Medulla oblongata (tissue), 1 donor: ENCODE measurements at regions not wholly inside any gene's neighbourhood (a gene's known extent, or its start where the extent isn't known, plus 50 kb on each side); places are given as distances from the start of the nearest gene placed in this dataset.
"Not testable (repeated sequence)": the region's sequence is repeated elsewhere in the genome, so short reads cannot be mapped to it uniquely, and the experiment has no call there.

Experiments
- DNase-seq: peaks from one replicate; pipeline ENCODE4 v3.0.0-alpha.2; 2015; ENCODE audit errors: extremely low spot score

DNA sequence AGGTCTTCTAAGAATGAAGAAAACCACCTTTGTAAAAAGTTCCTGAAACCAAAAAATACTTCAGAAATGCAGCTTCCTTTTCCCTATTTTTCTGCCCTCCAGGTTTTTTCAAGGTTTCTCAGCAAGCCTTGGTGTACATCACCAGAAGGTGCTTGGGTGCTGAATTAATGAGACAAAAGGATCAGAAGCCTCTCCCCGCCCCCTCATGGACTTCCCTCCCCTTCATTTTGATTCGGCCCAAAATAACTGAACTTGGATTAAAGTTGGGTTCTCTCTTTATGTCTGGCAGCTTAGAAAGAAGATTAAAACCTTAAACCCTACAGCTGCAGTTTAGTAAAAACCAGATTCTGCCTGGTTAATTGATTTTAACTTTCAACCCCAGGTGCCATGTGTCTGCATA lies 121.7 kb upstream of the ERCC4 start:
- DNase-seq = no peak

GRCh38 chr16:13803974-13804373 lies 116.0 kb upstream of the ERCC4 start:
- DNase-seq = no peak

GRCh38 chr16:13805951-13806350 lies 114.0 kb upstream of the ERCC4 start:
- DNase-seq = no peak

DNA sequence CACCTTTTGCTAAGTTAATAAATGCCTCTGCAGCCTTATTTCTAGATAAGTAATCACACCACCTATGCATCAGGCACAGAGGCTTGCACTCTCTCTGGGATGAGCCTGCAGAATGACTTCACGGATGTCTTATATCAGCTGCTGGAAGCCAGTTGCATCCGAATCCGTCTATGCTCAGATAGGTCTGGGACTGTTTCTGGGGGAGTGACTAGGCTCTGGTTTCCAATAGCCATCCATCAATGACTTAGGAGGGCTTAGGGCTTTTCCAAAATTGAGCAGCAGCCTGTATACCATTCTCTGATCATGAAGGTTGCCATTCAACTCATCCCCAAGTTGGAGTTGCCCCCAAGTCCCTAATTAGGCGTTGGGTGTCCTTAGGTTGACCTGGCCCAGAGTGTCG lies 113.3 kb upstream of the ERCC4 start:
- no peak for DNase-seq

DNA sequence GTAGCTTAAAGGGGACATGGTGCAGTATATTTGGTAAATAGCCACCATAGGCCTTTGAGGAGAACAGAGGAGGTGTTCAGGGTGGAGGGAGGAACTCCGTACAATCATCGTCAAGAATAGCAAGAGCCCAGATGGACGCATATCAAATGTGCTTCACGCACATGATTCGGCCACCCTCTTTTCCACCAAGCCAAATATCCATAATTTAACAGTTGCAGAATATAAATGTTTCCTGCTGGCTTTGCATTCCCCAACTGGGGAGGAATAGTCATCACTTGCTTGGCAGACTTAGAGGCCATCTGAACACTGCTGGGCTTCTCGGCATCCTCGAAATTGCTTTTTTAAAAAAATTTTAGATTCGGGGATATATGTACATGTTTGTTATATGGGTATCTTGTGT lies 111.9 kb upstream of the ERCC4 start:
- DNase-seq = no peak

DNA sequence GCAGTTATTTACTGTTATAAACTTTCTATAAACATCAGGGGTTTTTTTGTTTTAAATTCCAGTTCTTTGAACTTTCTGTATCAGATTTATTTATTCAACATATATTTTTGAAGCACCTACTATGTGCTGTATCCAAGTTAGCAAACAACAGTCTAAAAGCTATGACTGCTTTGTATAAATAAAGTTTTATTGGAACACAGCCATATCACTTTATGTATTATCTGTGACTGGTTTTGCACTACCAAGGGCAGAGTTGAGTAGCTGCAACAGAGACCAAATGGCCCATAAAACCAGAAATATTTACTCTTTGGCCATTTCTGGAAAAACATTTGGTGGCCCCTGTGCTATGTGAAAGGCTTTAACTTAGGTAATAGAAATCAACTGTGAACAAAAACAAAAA lies 110.2 kb upstream of the ERCC4 start:
- DNase-seq = no peak

- no peak for DNase-seq
These were observed 108.1 kb upstream of the ERCC4 start for GRCh38 chr16:13811834-13812233.

- no peak for DNase-seq
These were observed 103.3 kb upstream of the ERCC4 start for GRCh38 chr16:13816701-13817100.

DNA sequence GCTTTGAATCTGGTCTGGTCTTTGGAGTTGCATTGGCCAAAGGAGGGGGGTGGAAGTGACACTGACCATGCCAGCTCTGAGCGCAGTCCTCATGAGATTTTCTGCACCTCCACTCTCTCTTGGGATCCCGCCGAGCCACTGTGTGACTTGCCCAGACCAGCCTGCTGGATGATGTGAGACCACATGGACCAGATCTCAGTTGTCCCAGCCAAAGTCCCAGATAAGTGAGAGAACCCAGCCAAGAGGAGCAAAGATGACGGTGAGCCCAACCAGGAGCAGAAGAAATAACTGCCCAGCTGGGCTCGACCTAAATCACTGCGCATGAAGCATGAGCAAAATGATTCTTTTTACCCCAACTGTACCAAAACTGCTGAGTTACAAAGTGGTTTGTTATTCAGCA lies 96.5 kb upstream of the ERCC4 start:
- DNase-seq = no peak

- peak; percentile 3 for DNase-seq
These were observed 90.2 kb upstream of the ERCC4 start for GRCh38 chr16:13829697-13830299.

DNA sequence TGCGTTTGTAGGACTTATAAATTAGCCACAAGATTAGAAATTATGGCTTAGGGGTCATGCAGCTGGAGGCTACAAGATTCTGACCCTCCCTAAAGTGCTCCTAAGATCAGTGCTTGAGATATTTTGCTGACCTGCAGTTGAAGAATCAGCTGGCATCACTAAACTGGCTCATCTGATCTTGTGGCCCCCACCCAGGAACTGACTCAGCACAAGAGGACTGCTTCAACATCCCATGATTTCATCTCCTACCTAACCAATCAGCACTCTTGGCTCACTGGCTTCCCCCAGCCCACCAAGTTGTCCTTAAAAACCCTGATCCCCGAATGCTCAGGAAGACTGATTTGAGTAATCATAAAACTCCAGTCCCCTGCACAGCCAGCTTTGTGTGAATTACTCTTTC lies 86.4 kb upstream of the ERCC4 start:
- DNase-seq = no peak

DNA sequence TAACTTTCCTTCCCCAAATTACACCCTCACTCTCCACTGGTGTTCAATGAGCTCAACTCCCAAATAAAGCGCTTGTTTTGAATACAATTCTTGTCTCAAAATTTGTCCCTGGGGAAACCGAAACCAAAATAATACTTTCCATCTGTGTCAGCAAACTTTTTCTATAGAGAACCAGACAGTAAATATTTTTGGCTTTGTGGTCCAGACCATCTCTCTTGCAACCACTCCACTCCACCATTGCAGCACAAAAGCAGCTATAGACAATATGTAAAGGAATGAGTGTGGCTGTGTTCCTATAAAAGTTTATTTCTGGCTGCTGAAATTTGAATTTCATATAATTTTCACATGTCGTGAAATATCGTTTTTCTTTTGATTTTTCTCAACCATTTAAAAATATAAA lies 84.6 kb upstream of the ERCC4 start:
- no peak for DNase-seq

DNA sequence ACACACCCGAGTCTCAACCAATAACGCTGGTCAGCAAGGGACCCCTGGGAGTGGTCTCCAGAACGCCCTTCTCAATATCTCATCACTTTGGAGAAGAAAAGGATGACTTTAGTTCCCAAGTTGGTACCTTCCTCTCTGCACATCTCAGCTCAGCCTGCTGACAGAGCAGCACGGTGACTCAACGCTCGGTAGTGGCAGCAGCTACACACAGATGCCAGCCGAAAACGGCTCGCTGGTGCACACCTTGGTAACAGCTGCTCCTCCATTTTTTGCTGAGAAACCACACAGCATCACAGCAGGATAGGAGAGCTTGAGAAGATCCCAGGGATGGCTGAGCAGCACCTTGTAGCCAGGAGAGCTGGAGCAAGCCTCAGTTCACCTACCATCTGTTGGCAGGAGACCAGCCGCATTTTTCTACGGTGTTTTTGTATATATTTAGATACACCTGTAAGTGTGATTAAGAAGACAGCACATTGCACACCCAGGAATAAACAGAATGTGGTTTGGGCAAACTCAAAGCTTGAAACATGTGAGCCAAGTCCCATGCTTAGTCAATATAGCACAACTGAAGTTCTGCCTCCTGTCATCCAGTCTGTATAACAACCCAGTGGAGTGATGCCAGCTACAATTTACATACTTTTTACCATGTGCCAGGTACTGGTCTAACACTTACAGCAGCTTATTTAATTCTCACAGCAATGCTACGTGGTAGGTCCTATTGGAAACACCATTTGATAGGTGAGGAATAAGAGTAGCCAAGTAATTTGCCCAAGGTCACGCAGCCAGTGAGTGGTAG lies 83.8 kb upstream of the ERCC4 start:
- DNase-seq = no peak

GRCh38 chr16:13838401-13839190 lies 81.4 kb upstream of the ERCC4 start:
- no peak for DNase-seq

DNA sequence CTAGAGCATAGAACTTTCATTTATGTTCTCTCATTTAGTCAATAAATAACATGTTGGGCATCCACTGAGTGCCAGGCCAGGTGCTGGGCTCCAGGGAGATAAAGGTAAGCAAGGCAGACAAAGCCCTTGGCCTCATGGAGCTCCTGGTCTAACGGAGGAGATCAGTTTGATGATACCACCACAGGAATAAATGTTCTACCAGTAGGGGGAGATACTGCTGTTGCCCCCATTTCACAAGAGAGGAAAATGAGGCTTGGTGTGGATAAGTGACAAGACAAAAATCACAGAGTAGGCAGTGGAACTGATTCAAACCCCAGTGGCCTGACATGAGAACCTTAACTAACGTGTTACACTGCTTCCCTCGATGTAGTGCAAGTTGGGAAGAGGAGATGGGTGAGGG lies 80.4 kb upstream of the ERCC4 start:
- no peak for DNase-seq

- DNase-seq = no peak
These were observed 74.7 kb upstream of the ERCC4 start for GRCh38 chr16:13845232-13845631.

- DNase-seq = no peak
These were observed 71.2 kb upstream of the ERCC4 start for GRCh38 chr16:13848795-13849194.

GRCh38 chr16:13850173-13850572 lies 69.8 kb upstream of the ERCC4 start:
- DNase-seq = not testable (repeated sequence)

DNA sequence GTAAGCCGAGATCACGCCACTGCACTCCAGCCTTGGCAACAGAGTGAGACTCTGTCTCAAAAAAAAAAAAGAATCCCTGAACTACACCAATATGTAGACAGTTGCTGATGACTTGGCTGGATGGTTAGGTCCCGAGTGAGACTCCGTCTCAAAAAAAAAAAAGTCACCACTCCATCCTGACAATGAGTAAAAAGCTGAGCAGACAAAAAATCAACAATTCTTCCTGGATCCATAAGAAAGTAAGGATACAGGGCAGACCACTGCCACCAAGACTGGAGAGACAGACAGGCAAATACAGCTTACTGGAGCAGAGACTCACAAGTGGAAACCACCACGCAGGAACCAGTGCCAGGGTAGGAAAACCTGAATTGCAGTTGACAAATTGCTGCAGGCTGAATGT lies 67.1 kb upstream of the ERCC4 start:
- DNase-seq = no peak

DNA sequence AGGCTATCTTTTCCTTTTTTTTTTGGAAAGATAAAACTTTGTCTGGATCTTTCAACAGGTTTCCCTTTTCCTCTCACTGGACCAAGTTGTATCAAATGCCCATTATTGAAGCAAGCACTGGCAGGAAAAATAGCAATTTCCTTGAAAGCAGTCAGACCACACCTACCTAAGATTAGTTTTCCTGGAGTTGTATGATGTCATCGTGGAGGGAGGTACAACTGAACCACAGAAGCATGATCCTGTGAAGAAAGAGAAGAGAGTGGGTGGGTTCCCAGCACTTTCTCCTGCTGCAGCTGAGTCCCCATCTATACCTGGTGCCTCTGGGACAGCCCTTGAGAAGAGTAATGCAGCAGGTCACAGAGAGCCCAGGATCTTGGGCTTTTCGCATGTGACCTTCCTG lies 63.6 kb upstream of the ERCC4 start:
- DNase-seq = no peak

DNA sequence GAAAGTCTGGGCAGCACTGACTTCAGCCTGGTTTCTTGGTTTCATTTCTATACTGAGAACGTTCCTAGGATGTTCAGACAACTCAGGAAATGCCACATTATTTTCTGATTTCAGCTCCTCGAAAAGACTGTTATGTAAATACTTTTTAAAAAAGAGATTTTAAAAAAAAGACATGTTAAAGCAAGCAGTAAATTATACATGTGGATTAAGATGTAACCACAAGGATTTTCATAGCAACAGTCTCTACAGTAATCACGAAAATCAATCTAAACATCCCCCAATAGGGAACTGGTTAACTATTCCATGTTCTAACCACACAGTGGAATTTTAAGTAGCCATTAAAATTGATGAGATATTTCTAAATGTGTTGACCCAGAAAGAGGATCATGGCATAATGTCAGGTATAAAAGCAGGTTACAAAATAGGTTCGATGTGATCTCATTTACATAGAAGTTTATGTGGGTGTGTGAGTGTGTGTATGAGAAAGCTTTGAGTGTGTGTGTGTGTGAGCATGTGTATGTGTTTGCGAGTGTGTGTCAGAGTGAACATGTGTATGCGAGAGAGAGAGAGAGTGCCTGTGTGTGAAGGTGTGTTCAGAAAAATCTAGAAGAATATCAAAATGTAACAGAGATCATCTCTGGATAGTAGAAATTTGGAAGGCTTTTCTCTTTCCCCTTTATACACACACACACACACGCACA lies 63.0 kb upstream of the ERCC4 start:
- no peak for DNase-seq

GRCh38 chr16:13858873-13859580 lies 60.9 kb upstream of the ERCC4 start:
- DNase-seq = no peak
